Activated CD8-positive, alpha-beta T cell treated with anti-CD3 and anti-CD28 coated beads, Interleukin-2, amount 10 ng/mL, durations not matched to agents 7 days and 5 days (primary cell): ENCODE measurements at regions not wholly inside any gene's neighbourhood (a gene's known extent, or its start where the extent isn't known, plus 50 kb on each side); places are given as distances from the start of the nearest gene placed in this dataset.

Experiments
- ATAC-seq: fragments of 150-1000 bp; cut with Tn5 transposase; one replicate; pipeline ENCODE4 v1.10.0; 2021; ENCODE audit warnings: moderate library complexity
- CTCF ChIA-PET: fragments of 350-600 bp; sonication (Branson Sonifier 250); formaldehyde crosslinking; loops from one replicate; lab custom pipeline; 2021; ENCODE audit warnings: antibody characterized with exemption; lab: Charles Lee
- POLR2A ChIA-PET: fragments of 350-600 bp; sonication (Branson Sonifier 250); formaldehyde crosslinking; loops from one replicate; lab custom pipeline; 2021; ENCODE audit warnings: antibody characterized with exemption; lab: Charles Lee
- DNase-seq: peaks from one replicate; pipeline ENCODE4 v3.0.0-alpha.2; 2020
- H3K27ac Mint-ChIP-seq: one replicate; pipeline ENCODE4 v1.8.0; 2021; ENCODE audit warnings: mild to moderate bottlenecking, mixed read lengths
- H3K27me3 Mint-ChIP-seq: one replicate; pipeline ENCODE4 v1.8.0; 2021; ENCODE audit warnings: low read depth, mixed read lengths
- H3K36me3 Mint-ChIP-seq: one replicate; pipeline ENCODE4 v1.8.0; 2021; ENCODE audit warnings: low read depth, mixed read lengths
- H3K4me1 Mint-ChIP-seq: one replicate; pipeline ENCODE4 v1.8.0; 2021; ENCODE audit warnings: low read depth, mixed read lengths
- H3K4me3 Mint-ChIP-seq: one replicate; pipeline ENCODE4 v1.8.0; 2021; ENCODE audit warnings: mild to moderate bottlenecking, mixed read lengths
- H3K9me3 Mint-ChIP-seq: one replicate; pipeline ENCODE4 v1.8.0; 2022; ENCODE audit warnings: mixed read lengths; ENCODE audit not compliant: insufficient read depth

GRCh38 chr2:19772981-19773380 lies 128.8 kb downstream of the TTC32 start:
- H3K4me1 Mint-ChIP-seq: no peaks in the 10 kb centered on the region
- CTCF ChIA-PET: no interaction called here
- DNase-seq (no peak), ATAC-seq (no peak)
- H3K4me3 Mint-ChIP-seq: no peak overlapping the region
- no peak overlapping the region for H3K27ac Mint-ChIP-seq
- POLR2A ChIA-PET: interaction anchor here (1.2 kb wide), 1 partner anchor 67 kb away, joined by 3 read pairs; no protein-coding TSS in a partner anchor
- peaks cover 2% of the 10 kb centered on the region for H3K27me3 Mint-ChIP-seq
- H3K9me3 Mint-ChIP-seq: no peaks in the 10 kb centered on the region
- H3K36me3 Mint-ChIP-seq: no peaks in the 10 kb centered on the region

- DNase-seq: no peak
- H3K4me1 Mint-ChIP-seq: no peaks in the 10 kb centered on the region
- CTCF ChIA-PET: no interaction called here
- ATAC-seq: no peak
- H3K27ac Mint-ChIP-seq: no peak overlapping the region
- no peaks in the 10 kb centered on the region for H3K36me3 Mint-ChIP-seq
- POLR2A ChIA-PET: no interaction called here
- H3K4me3 Mint-ChIP-seq: no peak overlapping the region
- H3K27me3 Mint-ChIP-seq: peaks cover 4% of the 10 kb centered on the region
- no peaks in the 10 kb centered on the region for H3K9me3 Mint-ChIP-seq
These were observed 132.3 kb downstream of the TTC32 start for GRCh38 chr2:19769513-19769912.

GRCh38 chr2:19767899-19768298 lies 133.9 kb downstream of the TTC32 start:
- DNase-seq (no peak), ATAC-seq (no peak)
- no peaks in the 10 kb centered on the region for H3K4me1 Mint-ChIP-seq
- no peaks in the 10 kb centered on the region for H3K36me3 Mint-ChIP-seq
- no peaks in the 10 kb centered on the region for H3K9me3 Mint-ChIP-seq
- ChIA-PET CTCF (no interaction called here), POLR2A (no interaction called here)
- no peak overlapping the region for H3K4me3 Mint-ChIP-seq
- peaks cover 4% of the 10 kb centered on the region for H3K27me3 Mint-ChIP-seq
- no peak overlapping the region for H3K27ac Mint-ChIP-seq

GRCh38 chr2:19764998-19765397 lies 136.8 kb downstream of the TTC32 start:
- Mint-ChIP-seq H3K27me3 (peaks cover 4% of the 10 kb centered on the region), H3K4me1 (no peaks in the 10 kb centered on the region), H3K36me3 (no peaks in the 10 kb centered on the region), H3K27ac (no peak overlapping the region), H3K4me3 (no peak overlapping the region), H3K9me3 (no peaks in the 10 kb centered on the region)
- CTCF ChIA-PET: no interaction called here
- POLR2A ChIA-PET: no interaction called here
- DNase-seq: no peak
- no peak for ATAC-seq

GRCh38 chr2:19763731-19764130 lies 138.1 kb downstream of the TTC32 start:
- DNase-seq: no peak
- Mint-ChIP-seq H3K4me3 (no peak overlapping the region), H3K4me1 (no peaks in the 10 kb centered on the region), H3K36me3 (no peaks in the 10 kb centered on the region), H3K9me3 (no peaks in the 10 kb centered on the region), H3K27me3 (peaks cover 5% of the 10 kb centered on the region), H3K27ac (no peak overlapping the region)
- no peak for ATAC-seq
- ChIA-PET POLR2A (no interaction called here), CTCF (no interaction called here)

- POLR2A ChIA-PET: no interaction called here
- ATAC-seq (no peak), DNase-seq (no peak)
- H3K9me3 Mint-ChIP-seq: no peaks in the 10 kb centered on the region
- H3K36me3 Mint-ChIP-seq: no peaks in the 10 kb centered on the region
- CTCF ChIA-PET: no interaction called here
- no peak overlapping the region for H3K27ac Mint-ChIP-seq
- no peaks in the 10 kb centered on the region for H3K4me1 Mint-ChIP-seq
- no peak overlapping the region for H3K4me3 Mint-ChIP-seq
- peaks cover 6% of the 10 kb centered on the region for H3K27me3 Mint-ChIP-seq
These were observed 138.7 kb downstream of the TTC32 start for GRCh38 chr2:19762959-19763605.

- POLR2A ChIA-PET: no interaction called here
- DNase-seq (no peak), ATAC-seq (no peak)
- H3K4me1 Mint-ChIP-seq: no peaks in the 10 kb centered on the region
- no peak overlapping the region for H3K4me3 Mint-ChIP-seq
- no peaks in the 10 kb centered on the region for H3K9me3 Mint-ChIP-seq
- CTCF ChIA-PET: no interaction called here
- H3K36me3 Mint-ChIP-seq: no peaks in the 10 kb centered on the region
- H3K27ac Mint-ChIP-seq: no peak overlapping the region
- peaks cover 6% of the 10 kb centered on the region for H3K27me3 Mint-ChIP-seq
These were observed 139.6 kb downstream of the TTC32 start for GRCh38 chr2:19762142-19762541.

GRCh38 chr2:19759880-19760279 lies 141.9 kb downstream of the TTC32 start:
- CTCF ChIA-PET: no interaction called here

GRCh38 chr2:19758658-19759057 lies 143.1 kb downstream of the TTC32 start:
- ChIA-PET POLR2A (no interaction called here), CTCF (no interaction called here)
- Mint-ChIP-seq H3K27ac (no peak overlapping the region), H3K9me3 (no peaks in the 10 kb centered on the region), H3K4me3 (no peak overlapping the region), H3K27me3 (peaks cover 6% of the 10 kb centered on the region), H3K4me1 (no peaks in the 10 kb centered on the region), H3K36me3 (no peaks in the 10 kb centered on the region)
- no peak for DNase-seq
- ATAC-seq: no peak

More at GRCh38 chr2:19759880-19760279, 141.9 kb downstream of the TTC32 start:
- no peak overlapping the region for H3K4me3 Mint-ChIP-seq
- DNase-seq (no peak), ATAC-seq (no peak)
- H3K36me3 Mint-ChIP-seq: no peaks in the 10 kb centered on the region
- no peak overlapping the region for H3K27ac Mint-ChIP-seq
- POLR2A ChIA-PET: no interaction called here
- no peaks in the 10 kb centered on the region for H3K4me1 Mint-ChIP-seq
- no peaks in the 10 kb centered on the region for H3K9me3 Mint-ChIP-seq
- H3K27me3 Mint-ChIP-seq: peaks cover 3% of the 10 kb centered on the region

- Mint-ChIP-seq H3K27me3 (peaks cover 6% of the 10 kb centered on the region), H3K4me1 (no peaks in the 10 kb centered on the region)
- CTCF ChIA-PET: no interaction called here
These were observed 144.2 kb downstream of the TTC32 start for GRCh38 chr2:19757586-19757985.

GRCh38 chr2:19754907-19755306 lies 146.9 kb downstream of the TTC32 start:
- no peaks in the 10 kb centered on the region for H3K4me1 Mint-ChIP-seq
- no peak overlapping the region for H3K4me3 Mint-ChIP-seq
- DNase-seq: no peak
- no peaks in the 10 kb centered on the region for H3K9me3 Mint-ChIP-seq
- POLR2A ChIA-PET: no interaction called here
- no peaks in the 10 kb centered on the region for H3K36me3 Mint-ChIP-seq
- peaks cover 6% of the 10 kb centered on the region for H3K27me3 Mint-ChIP-seq
- no peak for ATAC-seq
- CTCF ChIA-PET: no interaction called here
- H3K27ac Mint-ChIP-seq: no peak overlapping the region

More at GRCh38 chr2:19757586-19757985, 144.2 kb downstream of the TTC32 start:
- no peak for DNase-seq
- Mint-ChIP-seq H3K36me3 (no peaks in the 10 kb centered on the region), H3K4me3 (no peak overlapping the region), H3K27ac (no peak overlapping the region), H3K9me3 (no peaks in the 10 kb centered on the region)
- POLR2A ChIA-PET: no interaction called here
- ATAC-seq: no peak

GRCh38 chr2:19753818-19754217 lies 148.0 kb downstream of the TTC32 start:
- Mint-ChIP-seq H3K4me1 (no peaks in the 10 kb centered on the region), H3K36me3 (no peaks in the 10 kb centered on the region), H3K27me3 (peaks cover 6% of the 10 kb centered on the region), H3K9me3 (no peaks in the 10 kb centered on the region), H3K4me3 (no peak overlapping the region), H3K27ac (no peak overlapping the region)
- ChIA-PET POLR2A (no interaction called here), CTCF (no interaction called here)
- DNase-seq: no peak
- ATAC-seq: no peak

GRCh38 chr2:19753314-19753713 lies 148.5 kb downstream of the TTC32 start:
- no peaks in the 10 kb centered on the region for H3K36me3 Mint-ChIP-seq
- ChIA-PET CTCF (no interaction called here), POLR2A (no interaction called here)
- H3K27ac Mint-ChIP-seq: no peak overlapping the region
- H3K4me1 Mint-ChIP-seq: no peaks in the 10 kb centered on the region
- H3K4me3 Mint-ChIP-seq: no peak overlapping the region
- no peak for DNase-seq
- peaks cover 4% of the 10 kb centered on the region for H3K27me3 Mint-ChIP-seq
- no peaks in the 10 kb centered on the region for H3K9me3 Mint-ChIP-seq
- no peak for ATAC-seq
